ENCODE measurements at regions not wholly inside any gene's neighbourhood (a gene's known extent, or its start where the extent isn't known, plus 50 kb on each side); places are given as distances from the start of the nearest gene placed in this dataset.

DNA sequence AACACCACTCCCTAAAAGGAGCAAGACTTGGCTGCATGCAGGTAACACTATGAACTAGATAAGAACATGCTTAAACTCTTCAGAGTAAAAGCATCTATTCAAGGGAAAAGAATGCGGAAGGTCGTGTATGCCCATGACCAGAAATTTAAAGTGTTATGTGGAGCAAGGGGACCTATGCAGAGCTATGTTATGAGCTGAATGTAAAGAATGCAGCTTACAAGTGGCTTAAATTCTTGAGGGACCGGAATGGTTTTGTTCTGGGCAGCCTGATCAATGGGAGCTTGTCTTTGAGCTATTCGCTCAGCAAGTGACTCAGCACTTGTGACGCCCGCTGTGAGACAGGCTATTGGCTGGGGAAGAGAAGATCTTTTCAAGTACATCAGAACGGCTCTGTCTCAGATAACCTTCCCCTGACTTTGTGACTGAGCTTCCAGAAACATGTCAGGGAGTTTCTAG is 367.5 kb upstream of the THBS1 start:
- TF ChIP-seq, protein P1, sequence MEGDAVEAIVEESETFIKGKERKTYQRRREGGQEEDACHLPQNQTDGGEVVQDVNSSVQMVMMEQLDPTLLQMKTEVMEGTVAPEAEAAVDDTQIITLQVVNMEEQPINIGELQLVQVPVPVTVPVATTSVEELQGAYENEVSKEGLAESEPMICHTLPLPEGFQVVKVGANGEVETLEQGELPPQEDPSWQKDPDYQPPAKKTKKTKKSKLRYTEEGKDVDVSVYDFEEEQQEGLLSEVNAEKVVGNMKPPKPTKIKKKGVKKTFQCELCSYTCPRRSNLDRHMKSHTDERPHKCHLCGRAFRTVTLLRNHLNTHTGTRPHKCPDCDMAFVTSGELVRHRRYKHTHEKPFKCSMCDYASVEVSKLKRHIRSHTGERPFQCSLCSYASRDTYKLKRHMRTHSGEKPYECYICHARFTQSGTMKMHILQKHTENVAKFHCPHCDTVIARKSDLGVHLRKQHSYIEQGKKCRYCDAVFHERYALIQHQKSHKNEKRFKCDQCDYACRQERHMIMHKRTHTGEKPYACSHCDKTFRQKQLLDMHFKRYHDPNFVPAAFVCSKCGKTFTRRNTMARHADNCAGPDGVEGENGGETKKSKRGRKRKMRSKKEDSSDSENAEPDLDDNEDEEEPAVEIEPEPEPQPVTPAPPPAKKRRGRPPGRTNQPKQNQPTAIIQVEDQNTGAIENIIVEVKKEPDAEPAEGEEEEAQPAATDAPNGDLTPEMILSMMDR (IDR thresholded peaks at IDR 0.05; ENCODE audit: insufficient read depth, low read length, poor library complexity, severe bottlenecking): no peak
- TF ChIP-seq EZH2phosphoT487 (conservative IDR thresholded peaks at IDR 0.05; ENCODE audit: low read length): no peak

Data from SU-DHL-6 (cell line).